Choroid plexus epithelial cell (primary cell): ENCODE measurements at regions not wholly inside any gene's neighbourhood (a gene's known extent, or its start where the extent isn't known, plus 50 kb on each side); places are given as distances from the start of the nearest gene placed in this dataset.

Experiments used
- DNase-seq: peaks from one replicate; pipeline ENCODE4 v3.0.0-alpha.2; 2010; ENCODE audit warnings: low read depth
- H3K4me3 ChIP-seq: 2 replicates; pipeline ENCODE4 v1.5.1; 2011; ENCODE audit warnings: low read depth, mild to moderate bottlenecking, control low read depth, low read length, moderate library complexity
- TF ChIP-seq, protein P1 (sequence below): conservative IDR thresholded peaks from 2 replicates; pipeline ENCODE4 v1.5.1; 2011; ENCODE audit warnings: low read depth, mild to moderate bottlenecking, control low read depth, inconsistent platforms, low read length, moderate library complexity

DNA sequence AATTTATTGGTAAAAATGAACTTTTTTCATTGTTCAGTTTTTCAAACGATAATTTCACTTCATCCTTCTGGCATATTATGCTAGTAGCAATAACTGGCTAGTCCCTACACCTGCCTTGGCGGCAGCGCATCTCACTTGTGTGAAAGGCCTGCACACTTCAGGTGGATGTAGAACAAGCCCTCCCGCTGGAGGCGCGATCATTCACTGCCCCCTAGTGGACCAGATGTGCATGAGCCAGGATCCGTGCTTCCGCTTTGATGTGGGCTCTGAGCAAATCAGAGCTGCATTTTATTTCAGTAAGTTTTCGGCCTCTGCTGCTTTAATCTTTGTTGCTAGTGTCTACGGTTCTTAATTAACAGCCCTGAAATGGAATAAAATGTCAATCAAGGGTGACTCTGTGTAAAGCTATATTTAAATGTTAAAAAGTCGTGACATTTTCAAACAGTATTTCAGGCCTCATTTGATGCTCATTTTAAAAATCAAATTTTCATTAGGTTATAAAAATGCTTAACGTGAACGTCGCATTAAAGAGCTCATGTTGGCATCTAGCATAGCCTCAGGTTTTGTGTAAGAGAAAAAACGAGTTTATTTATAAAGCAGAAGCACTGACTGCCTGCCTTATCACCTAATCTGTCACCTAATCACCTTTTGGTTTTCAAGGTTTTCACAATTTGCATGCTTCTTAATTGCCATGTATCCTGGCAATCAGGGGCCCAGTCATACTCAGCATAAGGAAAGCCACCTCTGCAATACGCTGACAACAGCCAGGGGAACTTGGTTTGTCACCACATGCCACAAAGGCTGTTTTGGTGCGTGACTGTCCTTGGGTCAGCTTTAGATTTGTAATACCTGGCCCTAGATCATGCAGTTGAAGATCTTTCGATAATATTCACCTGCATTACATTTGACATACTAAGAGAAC, 112.2 kb downstream of the TEX26 start:
- H3K4me3 ChIP-seq: no peak overlapping the region

DNA sequence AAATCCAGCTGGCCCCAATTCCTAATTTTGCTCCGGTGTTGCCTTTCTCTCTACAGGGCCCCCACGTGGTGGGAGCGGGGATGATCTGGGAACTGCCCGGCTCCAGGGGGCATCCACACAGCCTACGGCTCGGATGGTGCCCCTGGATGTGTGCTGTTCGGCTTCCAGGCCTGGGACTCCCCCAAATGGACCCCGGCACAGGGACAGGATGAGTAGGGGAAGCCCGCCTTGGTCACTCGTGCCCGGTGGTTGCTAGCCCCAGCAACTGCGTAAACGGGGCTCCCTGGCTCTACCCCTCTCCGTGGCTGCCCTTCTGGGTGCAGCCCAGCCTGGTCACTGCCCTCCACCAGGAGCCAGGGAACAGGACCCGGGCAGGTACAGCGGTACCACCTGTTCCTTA, 111.5 kb downstream of the TEX26 start:
- H3K4me3 ChIP-seq: no peak overlapping the region
- TF ChIP-seq, protein P1, sequence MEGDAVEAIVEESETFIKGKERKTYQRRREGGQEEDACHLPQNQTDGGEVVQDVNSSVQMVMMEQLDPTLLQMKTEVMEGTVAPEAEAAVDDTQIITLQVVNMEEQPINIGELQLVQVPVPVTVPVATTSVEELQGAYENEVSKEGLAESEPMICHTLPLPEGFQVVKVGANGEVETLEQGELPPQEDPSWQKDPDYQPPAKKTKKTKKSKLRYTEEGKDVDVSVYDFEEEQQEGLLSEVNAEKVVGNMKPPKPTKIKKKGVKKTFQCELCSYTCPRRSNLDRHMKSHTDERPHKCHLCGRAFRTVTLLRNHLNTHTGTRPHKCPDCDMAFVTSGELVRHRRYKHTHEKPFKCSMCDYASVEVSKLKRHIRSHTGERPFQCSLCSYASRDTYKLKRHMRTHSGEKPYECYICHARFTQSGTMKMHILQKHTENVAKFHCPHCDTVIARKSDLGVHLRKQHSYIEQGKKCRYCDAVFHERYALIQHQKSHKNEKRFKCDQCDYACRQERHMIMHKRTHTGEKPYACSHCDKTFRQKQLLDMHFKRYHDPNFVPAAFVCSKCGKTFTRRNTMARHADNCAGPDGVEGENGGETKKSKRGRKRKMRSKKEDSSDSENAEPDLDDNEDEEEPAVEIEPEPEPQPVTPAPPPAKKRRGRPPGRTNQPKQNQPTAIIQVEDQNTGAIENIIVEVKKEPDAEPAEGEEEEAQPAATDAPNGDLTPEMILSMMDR: peak; percentile 67
- peak; percentile 21 for DNase-seq

More for the DNA sequence above, 112.2 kb downstream of the TEX26 start:
- peak; percentile 91 for DNase-seq
- TF ChIP-seq, protein P1: peak; percentile 99

DNA sequence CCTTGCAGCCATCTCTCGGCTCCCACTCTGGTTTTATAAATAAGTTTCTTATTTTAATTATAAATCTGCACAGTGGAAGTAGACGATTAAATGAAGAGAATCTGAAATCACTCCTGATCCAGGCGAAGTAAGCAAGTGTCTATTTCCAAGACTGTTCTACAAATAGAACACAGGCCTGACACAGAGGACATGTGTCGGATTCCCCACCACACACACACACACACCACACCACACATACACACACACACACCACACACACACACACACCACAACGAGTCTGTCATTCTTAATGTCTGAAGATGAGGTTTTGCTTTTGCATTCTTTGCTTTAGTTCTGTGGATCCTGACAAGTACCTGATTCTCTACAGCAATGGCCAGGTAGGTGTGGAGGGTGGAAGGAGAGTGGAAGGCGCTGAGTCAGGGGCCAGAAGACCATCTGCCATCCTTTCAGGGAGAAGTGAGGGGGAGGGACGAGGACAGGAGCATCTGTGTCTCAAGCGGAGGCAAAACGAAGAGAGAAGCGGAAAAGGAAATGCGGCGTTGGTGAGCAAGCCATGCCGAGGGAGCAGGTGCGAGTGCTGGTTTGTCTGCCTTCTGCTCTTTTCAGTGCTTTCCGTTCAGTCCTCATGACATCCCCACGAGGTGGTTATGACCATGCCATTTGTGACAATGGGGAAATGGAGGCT, 110.2 kb downstream of the TEX26 start:
- DNase-seq: no peak
- H3K4me3 ChIP-seq: no peak overlapping the region
- TF ChIP-seq, protein P1: no peak

DNA sequence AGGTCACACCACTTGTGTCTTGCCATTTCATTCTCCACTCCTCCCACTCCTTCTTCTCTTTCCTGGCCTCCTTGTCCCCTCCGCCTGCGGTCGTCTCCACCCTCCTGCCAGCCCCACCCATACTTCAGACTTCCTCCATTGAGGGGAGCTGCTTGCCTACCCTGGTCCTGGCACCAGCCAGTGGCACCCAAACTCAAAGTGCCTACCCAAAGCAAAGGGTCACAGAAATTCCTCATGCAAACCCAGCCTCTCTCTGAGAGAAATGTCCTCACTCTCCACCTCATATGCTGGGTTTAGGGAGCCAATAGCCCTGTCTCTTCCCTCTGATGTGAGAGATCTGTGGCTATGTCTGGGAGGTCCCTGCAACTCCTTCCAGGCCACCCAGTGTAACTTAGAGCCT, 109.6 kb downstream of the TEX26 start:
- H3K4me3 ChIP-seq: no peak overlapping the region
- DNase-seq: no peak

DNA sequence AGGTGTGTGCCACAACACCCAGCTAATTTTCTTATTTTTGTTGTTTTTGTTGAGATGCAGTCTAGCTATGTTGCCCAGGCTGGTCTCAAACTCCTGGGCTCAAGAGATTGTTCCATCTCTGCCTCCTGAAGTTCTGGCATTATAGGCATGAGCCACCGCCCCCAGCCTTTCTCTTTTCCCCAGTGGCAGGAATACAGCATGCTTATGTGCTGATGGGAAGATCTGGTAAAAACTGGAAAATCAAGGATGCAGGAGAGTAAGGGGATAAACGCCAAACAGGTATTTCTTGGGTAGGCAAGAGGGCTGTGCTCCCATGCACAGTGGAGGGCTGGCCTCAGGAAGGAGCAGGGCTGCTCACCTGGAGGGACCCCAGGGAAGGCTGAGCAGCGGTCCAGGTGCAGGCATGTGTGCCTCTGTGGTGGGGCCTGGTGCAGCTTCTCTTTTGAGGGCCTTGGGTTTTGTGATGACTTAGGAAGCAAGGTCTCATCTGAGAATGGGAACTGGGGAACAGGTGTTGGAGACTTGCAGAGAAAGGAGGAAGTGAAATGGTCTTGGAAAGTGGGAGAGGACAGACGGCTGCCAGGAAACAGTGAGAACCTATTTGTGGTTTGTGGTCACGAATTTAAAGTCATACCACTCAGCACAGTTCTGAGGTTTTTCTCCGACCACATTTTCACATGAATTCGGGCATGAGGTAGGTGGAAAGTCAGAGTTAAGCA, 106.5 kb downstream of the TEX26 start:
- DNase-seq: peak; percentile 74
- TF ChIP-seq, protein P1: no peak
- no peak overlapping the region for H3K4me3 ChIP-seq

More for the DNA sequence above, 109.6 kb downstream of the TEX26 start:
- TF ChIP-seq, protein P1: no peak

DNA sequence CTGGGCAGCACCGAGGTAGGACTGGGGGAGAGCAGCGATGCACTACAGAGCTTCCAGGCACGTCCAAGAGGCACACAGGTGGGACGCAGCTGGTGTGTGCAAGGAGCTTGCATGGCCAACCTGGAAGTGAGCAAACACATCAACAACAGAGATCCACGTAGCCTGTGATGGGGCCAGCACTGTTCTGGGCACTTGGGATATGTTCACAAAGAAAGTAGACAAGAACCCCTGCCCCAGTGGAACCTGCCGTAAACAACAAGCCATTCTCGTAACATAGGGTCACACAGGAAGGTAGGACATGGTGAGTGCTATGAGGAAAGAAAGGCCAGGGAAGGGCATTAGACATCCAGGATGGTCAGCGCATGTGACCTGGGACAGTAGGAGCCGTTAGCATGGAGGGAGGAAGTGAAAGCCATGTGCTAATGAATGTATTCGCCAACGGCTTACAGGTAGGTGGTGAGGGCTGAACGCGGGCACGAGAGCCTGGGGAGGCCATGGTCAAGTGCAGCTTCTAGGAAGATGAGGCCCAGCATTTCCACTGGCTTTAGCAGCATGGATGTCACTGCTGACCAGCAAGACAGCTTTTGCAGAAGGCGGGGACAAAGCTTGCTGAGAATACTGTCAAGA, 105.5 kb downstream of the TEX26 start:
- no peak for DNase-seq
- TF ChIP-seq, protein P1: no peak
- H3K4me3 ChIP-seq: no peak overlapping the region
